PC-3 (cell line): ENCODE measurements at regions not wholly inside any gene's neighbourhood (a gene's known extent, or its start where the extent isn't known, plus 50 kb on each side); places are given as distances from the start of the nearest gene placed in this dataset.

Source experiments
- EZH2 ChIP-seq: fragments of 300-600 bp; sonication (generic); IDR thresholded peaks from one replicate; pipeline ENCODE4 v1.6.1; 2017; ENCODE audit warnings: antibody characterized with exemption, mild to moderate bottlenecking, low read length; ENCODE audit not compliant: unreplicated experiment
- TF ChIP-seq, protein P1 (sequence below): fragments of 300-600 bp; sonication (generic); conservative IDR thresholded peaks from 2 replicates; pipeline ENCODE4 v1.5.1; 2017; ENCODE audit warnings: antibody characterized with exemption, low read depth, mild to moderate bottlenecking, low read length

DNA sequence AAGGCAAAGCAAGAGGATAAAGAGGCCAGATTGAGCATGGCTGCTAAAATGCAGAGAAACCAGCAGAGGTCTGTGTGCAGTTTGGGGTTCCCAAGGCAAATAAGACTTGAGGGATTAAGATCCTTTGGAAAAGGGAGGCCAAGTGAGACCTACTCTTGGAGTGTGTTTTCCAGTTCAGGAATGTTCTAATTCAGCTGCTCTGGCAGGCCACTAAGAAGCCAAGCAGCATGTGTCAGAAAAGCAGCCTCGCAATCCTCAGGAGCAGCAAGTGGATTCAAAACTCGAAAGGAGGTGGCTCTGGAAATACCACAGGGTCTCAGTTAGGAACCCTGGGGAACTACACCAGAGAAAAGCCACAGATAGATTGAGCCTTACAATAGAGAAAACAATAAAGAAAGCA, 569.2 kb downstream of the METTL4 start:
- no peak for TF ChIP-seq EZH2
- TF ChIP-seq, protein P1, sequence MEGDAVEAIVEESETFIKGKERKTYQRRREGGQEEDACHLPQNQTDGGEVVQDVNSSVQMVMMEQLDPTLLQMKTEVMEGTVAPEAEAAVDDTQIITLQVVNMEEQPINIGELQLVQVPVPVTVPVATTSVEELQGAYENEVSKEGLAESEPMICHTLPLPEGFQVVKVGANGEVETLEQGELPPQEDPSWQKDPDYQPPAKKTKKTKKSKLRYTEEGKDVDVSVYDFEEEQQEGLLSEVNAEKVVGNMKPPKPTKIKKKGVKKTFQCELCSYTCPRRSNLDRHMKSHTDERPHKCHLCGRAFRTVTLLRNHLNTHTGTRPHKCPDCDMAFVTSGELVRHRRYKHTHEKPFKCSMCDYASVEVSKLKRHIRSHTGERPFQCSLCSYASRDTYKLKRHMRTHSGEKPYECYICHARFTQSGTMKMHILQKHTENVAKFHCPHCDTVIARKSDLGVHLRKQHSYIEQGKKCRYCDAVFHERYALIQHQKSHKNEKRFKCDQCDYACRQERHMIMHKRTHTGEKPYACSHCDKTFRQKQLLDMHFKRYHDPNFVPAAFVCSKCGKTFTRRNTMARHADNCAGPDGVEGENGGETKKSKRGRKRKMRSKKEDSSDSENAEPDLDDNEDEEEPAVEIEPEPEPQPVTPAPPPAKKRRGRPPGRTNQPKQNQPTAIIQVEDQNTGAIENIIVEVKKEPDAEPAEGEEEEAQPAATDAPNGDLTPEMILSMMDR: no peak
